Panc1 (cell line): ENCODE measurements at regions not wholly inside any gene's neighbourhood (a gene's known extent, or its start where the extent isn't known, plus 50 kb on each side); places are given as distances from the start of the nearest gene placed in this dataset.

Experiments used
- TCF7L2 ChIP-seq: IDR thresholded peaks from 2 replicates; pipeline ENCODE4 v1.6.1; 2011; ENCODE audit warnings: mild to moderate bottlenecking, low read depth, low read length, inconsistent platforms
- TF ChIP-seq, protein P1 (sequence below): fragments of 450-650 bp; IDR thresholded peaks from 2 replicates; pipeline ENCODE4 v1.5.1; 2017; ENCODE audit warnings: mild to moderate bottlenecking
- TF ChIP-seq, protein P2 (sequence below), 2 experiments: IDR thresholded peaks; 2 replicates each; pipeline ENCODE4 v1.6.1; 2011 to 2012; ENCODE audit warnings: low read depth in 2 of 2, control low read depth in 1 of 2, low read length in 1 of 2, mild to moderate bottlenecking in 1 of 2, moderate library complexity in 1 of 2; ENCODE audit not compliant: insufficient read depth in 1 of 2

DNA sequence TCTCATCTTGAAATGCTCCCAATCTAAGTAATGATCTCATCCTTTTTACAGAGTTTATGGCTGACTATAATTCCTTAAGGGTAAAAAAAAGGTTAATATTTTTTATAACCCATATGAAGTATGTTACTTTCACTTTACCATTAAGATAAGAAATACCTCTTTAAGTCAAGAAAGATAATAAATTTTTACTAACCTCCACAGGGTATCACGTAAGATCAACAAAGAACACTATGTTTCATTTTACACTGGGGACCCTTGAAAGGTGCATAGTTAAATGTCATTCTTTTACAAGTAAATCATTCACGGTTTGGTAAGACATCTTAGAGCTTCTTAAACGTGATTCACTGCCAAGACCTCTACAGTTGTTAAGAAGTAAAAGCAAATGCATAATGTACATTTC lies 472.7 kb upstream of the CDH9 start:
- TF ChIP-seq, protein P1, sequence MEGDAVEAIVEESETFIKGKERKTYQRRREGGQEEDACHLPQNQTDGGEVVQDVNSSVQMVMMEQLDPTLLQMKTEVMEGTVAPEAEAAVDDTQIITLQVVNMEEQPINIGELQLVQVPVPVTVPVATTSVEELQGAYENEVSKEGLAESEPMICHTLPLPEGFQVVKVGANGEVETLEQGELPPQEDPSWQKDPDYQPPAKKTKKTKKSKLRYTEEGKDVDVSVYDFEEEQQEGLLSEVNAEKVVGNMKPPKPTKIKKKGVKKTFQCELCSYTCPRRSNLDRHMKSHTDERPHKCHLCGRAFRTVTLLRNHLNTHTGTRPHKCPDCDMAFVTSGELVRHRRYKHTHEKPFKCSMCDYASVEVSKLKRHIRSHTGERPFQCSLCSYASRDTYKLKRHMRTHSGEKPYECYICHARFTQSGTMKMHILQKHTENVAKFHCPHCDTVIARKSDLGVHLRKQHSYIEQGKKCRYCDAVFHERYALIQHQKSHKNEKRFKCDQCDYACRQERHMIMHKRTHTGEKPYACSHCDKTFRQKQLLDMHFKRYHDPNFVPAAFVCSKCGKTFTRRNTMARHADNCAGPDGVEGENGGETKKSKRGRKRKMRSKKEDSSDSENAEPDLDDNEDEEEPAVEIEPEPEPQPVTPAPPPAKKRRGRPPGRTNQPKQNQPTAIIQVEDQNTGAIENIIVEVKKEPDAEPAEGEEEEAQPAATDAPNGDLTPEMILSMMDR = no peak
- TF ChIP-seq, protein P2, sequence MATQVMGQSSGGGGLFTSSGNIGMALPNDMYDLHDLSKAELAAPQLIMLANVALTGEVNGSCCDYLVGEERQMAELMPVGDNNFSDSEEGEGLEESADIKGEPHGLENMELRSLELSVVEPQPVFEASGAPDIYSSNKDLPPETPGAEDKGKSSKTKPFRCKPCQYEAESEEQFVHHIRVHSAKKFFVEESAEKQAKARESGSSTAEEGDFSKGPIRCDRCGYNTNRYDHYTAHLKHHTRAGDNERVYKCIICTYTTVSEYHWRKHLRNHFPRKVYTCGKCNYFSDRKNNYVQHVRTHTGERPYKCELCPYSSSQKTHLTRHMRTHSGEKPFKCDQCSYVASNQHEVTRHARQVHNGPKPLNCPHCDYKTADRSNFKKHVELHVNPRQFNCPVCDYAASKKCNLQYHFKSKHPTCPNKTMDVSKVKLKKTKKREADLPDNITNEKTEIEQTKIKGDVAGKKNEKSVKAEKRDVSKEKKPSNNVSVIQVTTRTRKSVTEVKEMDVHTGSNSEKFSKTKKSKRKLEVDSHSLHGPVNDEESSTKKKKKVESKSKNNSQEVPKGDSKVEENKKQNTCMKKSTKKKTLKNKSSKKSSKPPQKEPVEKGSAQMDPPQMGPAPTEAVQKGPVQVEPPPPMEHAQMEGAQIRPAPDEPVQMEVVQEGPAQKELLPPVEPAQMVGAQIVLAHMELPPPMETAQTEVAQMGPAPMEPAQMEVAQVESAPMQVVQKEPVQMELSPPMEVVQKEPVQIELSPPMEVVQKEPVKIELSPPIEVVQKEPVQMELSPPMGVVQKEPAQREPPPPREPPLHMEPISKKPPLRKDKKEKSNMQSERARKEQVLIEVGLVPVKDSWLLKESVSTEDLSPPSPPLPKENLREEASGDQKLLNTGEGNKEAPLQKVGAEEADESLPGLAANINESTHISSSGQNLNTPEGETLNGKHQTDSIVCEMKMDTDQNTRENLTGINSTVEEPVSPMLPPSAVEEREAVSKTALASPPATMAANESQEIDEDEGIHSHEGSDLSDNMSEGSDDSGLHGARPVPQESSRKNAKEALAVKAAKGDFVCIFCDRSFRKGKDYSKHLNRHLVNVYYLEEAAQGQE (IDR thresholded peaks at IDR 0.05; ENCODE audit: insufficient read depth in 1 of 2, low read depth in 2 of 2, low read length in 1 of 2) = no peak
- TF ChIP-seq TCF7L2 = no peak; the same call in 1 of the 2 replicates
